Hematopoietic multipotent progenitor cell treated with erythropoietin and hydrocortisone succinate and interleukin-3 and kit ligand, for 4 days (in vitro differentiated cells): ENCODE measurements at regions not wholly inside any gene's neighbourhood (a gene's known extent, or its start where the extent isn't known, plus 50 kb on each side); places are given as distances from the start of the nearest gene placed in this dataset.
"Not testable (repeated sequence)": the region's sequence is repeated elsewhere in the genome, so short reads cannot be mapped to it uniquely, and the experiment has no call there.

Experiments
- DNase-seq: peaks from one replicate; pipeline ENCODE4 v3.0.0-alpha.2; 2015

GRCh38 chr12:89833337-89834252, 125.0 kb upstream of the ATP2B1 start:
- no peak for DNase-seq

- no peak for DNase-seq
Measured at GRCh38 chr12:89832336-89832735, 123.7 kb upstream of the ATP2B1 start.

GRCh38 chr12:89831310-89832095, 122.9 kb upstream of the ATP2B1 start:
- no peak for DNase-seq

GRCh38 chr12:89829434-89829975, 120.9 kb upstream of the ATP2B1 start:
- DNase-seq: no peak

GRCh38 chr12:89828575-89828974, 119.9 kb upstream of the ATP2B1 start:
- no peak for DNase-seq

GRCh38 chr12:89827592-89827991, 119.0 kb upstream of the ATP2B1 start:
- peak; percentile 76 for DNase-seq

GRCh38 chr12:89826468-89826867, 117.8 kb upstream of the ATP2B1 start:
- no peak for DNase-seq

- DNase-seq: peak; percentile 61
Measured at GRCh38 chr12:89825591-89826449, 117.2 kb upstream of the ATP2B1 start.

GRCh38 chr12:89824822-89825221, 116.2 kb upstream of the ATP2B1 start:
- DNase-seq: peak; percentile 49

- not testable (repeated sequence) for DNase-seq
Measured at GRCh38 chr12:89822992-89823391, 114.4 kb upstream of the ATP2B1 start.

GRCh38 chr12:89821896-89822295, 113.3 kb upstream of the ATP2B1 start:
- DNase-seq: no peak

- DNase-seq: no peak
Measured at GRCh38 chr12:89817501-89818226, 109.0 kb upstream of the ATP2B1 start.

GRCh38 chr12:89815225-89815624, 106.6 kb upstream of the ATP2B1 start:
- DNase-seq: no peak

GRCh38 chr12:89803412-89803811, 94.8 kb upstream of the ATP2B1 start:
- DNase-seq: no peak

- peak; percentile 64 for DNase-seq
Measured at GRCh38 chr12:89801284-89801683, 92.6 kb upstream of the ATP2B1 start.

GRCh38 chr12:89800435-89800834, 91.8 kb upstream of the ATP2B1 start:
- peak; percentile 82 for DNase-seq

GRCh38 chr12:89799316-89799715, 90.7 kb upstream of the ATP2B1 start:
- peak; percentile 88 for DNase-seq

- DNase-seq: peak; percentile 41
Measured at GRCh38 chr12:89797436-89797835, 88.8 kb upstream of the ATP2B1 start.

GRCh38 chr12:89796798-89797382, 88.3 kb upstream of the ATP2B1 start:
- peak; percentile 20 for DNase-seq

GRCh38 chr12:89793946-89794345, 85.3 kb upstream of the ATP2B1 start:
- DNase-seq: no peak

- DNase-seq: no peak
Measured at GRCh38 chr12:89791286-89791685, 82.6 kb upstream of the ATP2B1 start.
